ENCODE measurements at regions not wholly inside any gene's neighbourhood (a gene's known extent, or its start where the extent isn't known, plus 50 kb on each side); places are given as distances from the start of the nearest gene placed in this dataset.

- Histone ChIP-seq H3K36me3 (no peaks in the 10 kb centered on the region), H3K27me3 (no peaks in the 10 kb centered on the region), H3K4me1 (no peaks in the 10 kb centered on the region), H3K9me3 (no peaks in the 10 kb centered on the region), H3K27ac (no peak overlapping the region), H3K4me3 (no peak overlapping the region)
- ATAC-seq: no peak
- no peak for TF ChIP-seq CTCF (IDR thresholded peaks at IDR 0.05)
- intact Hi-C loops (cut with DNase I): no loop called here
- no peak for DNase-seq
Observed at GRCh38 chr3:139217633-139218032, 126.2 kb upstream of the MRPS22 start.

- Histone ChIP-seq H3K27ac (no peak overlapping the region), H3K9me3 (no peaks in the 10 kb centered on the region), H3K4me1 (no peaks in the 10 kb centered on the region), H3K4me3 (no peak overlapping the region), H3K27me3 (no peaks in the 10 kb centered on the region), H3K36me3 (no peaks in the 10 kb centered on the region)
- DNase-seq: no peak
- ATAC-seq: no peak
- intact Hi-C loops (cut with DNase I): no loop called here
- TF ChIP-seq CTCF (IDR thresholded peaks at IDR 0.05): no peak
Observed at GRCh38 chr3:139218046-139218445, 125.8 kb upstream of the MRPS22 start.

GRCh38 chr3:139219463-139219862, 124.4 kb upstream of the MRPS22 start:
- intact Hi-C loops (cut with DNase I): no loop called here
- Histone ChIP-seq H3K9me3 (no peaks in the 10 kb centered on the region), H3K4me3 (no peak overlapping the region), H3K27ac (no peak overlapping the region), H3K36me3 (no peaks in the 10 kb centered on the region), H3K4me1 (no peaks in the 10 kb centered on the region), H3K27me3 (no peaks in the 10 kb centered on the region)
- DNase-seq (no peak), ATAC-seq (no peak)
- no peak for TF ChIP-seq CTCF (IDR thresholded peaks at IDR 0.05)

- no peaks in the 10 kb centered on the region for H3K27me3 ChIP-seq
- no peaks in the 10 kb centered on the region for H3K4me1 ChIP-seq
- no peak for TF ChIP-seq CTCF (IDR thresholded peaks at IDR 0.05)
- DNase-seq (no peak), ATAC-seq (no peak)
- no peak overlapping the region for H3K27ac ChIP-seq
- H3K36me3 ChIP-seq: no peaks in the 10 kb centered on the region
- no peaks in the 10 kb centered on the region for H3K9me3 ChIP-seq
- intact Hi-C loops (cut with DNase I): no loop called here
- no peak overlapping the region for H3K4me3 ChIP-seq
Observed at GRCh38 chr3:139222100-139222657, 121.6 kb upstream of the MRPS22 start.

GRCh38 chr3:139225548-139225947, 118.3 kb upstream of the MRPS22 start:
- H3K4me1 ChIP-seq: no peaks in the 10 kb centered on the region
- no peaks in the 10 kb centered on the region for H3K36me3 ChIP-seq
- no peak overlapping the region for H3K27ac ChIP-seq
- no peak for TF ChIP-seq CTCF (IDR thresholded peaks at IDR 0.05)
- intact Hi-C loops (cut with DNase I): no loop called here
- DNase-seq: no peak
- no peaks in the 10 kb centered on the region for H3K9me3 ChIP-seq
- H3K27me3 ChIP-seq: no peaks in the 10 kb centered on the region
- no peak overlapping the region for H3K4me3 ChIP-seq
- no peak for ATAC-seq

GRCh38 chr3:139226731-139227130, 117.1 kb upstream of the MRPS22 start:
- no peak overlapping the region for H3K4me3 ChIP-seq
- no peak for DNase-seq

More at GRCh38 chr3:139226731-139227130, 117.1 kb upstream of the MRPS22 start:
- Histone ChIP-seq H3K27ac (no peak overlapping the region), H3K9me3 (no peaks in the 10 kb centered on the region), H3K27me3 (no peaks in the 10 kb centered on the region), H3K36me3 (no peaks in the 10 kb centered on the region), H3K4me1 (no peaks in the 10 kb centered on the region)
- ATAC-seq: no peak
- intact Hi-C loops (cut with DNase I): no loop called here
- TF ChIP-seq CTCF (IDR thresholded peaks at IDR 0.05): no peak

Data from upper lobe of right lung (tissue), 1 donor.